HG02884 (cell line): ENCODE measurements at regions not wholly inside any gene's neighbourhood (a gene's known extent, or its start where the extent isn't known, plus 50 kb on each side); places are given as distances from the start of the nearest gene placed in this dataset.
"Not testable (repeated sequence)": the region's sequence is repeated elsewhere in the genome, so short reads cannot be mapped to it uniquely, and the experiment has no call there.

Experiments used
- ATAC-seq: cut with Tn5 transposase; IDR thresholded peaks from one replicate; pipeline ENCODE4 v1.9.1; 2021; ENCODE audit warnings: mild to moderate bottlenecking, moderate library complexity; ENCODE audit not compliant: unreplicated experiment

DNA sequence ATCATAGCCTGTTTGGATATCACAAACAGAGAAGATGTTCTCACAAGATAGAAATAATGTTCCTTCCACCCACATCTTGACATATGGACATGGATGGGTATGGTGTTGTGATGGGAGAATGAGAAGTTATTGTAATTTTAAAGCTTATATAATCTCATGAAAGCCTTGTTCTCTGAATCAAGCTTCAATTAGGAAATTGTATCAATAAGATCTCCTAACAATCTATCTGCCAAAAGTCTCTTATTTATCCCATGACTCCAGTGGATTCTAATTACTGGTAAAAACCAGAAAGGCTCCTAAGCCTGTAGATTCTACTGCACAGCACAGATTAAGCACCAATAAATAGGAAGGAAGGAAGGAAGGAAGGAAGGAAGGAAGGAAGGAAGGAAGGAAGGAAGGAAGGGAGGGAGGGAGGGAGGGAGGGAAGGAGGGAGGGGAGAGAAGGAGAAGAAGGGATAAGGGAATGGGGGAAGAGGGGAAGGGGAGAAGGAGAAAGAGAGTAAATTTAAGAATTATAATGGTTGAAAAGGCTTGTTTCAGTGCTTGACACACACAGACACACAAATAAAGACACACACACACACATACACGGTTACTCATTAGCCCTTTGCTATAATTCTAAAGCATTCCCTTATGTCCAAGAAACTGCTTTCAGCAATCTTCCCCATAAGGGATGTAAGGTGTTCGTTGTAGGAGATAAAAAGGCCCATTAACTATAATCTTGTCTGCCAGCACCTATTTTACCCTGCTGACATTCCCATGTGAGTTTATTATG is 258.0 kb upstream of the API5 start:
- no peak for ATAC-seq

DNA sequence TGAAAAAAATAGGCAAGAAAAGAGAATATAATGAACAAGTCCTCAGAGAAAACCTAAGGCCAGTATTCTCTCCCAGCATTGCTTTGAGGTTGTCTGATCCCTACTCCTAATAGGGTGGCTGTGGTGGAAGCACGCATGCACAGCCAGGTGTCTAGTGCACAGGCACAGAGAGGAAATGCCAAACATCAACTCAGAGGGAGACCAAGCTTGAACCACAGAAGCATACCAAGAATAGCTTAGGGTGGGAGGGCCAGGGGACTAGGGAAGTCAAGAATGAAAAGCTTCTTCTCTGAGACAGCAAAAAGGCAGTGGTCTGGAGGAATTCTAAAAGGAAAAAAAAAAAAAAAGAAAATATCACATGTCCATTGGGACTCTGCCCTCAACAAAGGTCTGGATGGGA is 244.1 kb upstream of the API5 start:
- ATAC-seq = no peak

DNA sequence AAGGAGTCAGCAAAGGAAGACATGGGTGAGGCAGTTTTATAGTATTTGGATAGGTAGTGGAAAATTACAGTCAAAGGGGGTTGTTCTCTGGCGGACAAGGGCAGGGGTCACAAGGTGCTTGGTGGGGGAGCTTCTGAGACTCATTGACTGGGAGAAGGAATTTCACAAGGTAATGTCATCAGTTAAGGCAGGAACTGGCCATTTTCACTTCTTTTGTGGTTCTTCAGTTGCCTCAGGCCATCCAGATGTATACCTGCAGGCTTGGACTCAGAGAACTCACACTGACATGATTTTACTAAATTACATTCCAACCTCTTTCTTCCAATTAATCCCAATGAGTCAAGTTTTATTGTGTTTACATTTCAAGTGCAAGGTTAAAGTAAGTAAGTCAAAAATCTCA is 240.5 kb upstream of the API5 start:
- no peak for ATAC-seq

DNA sequence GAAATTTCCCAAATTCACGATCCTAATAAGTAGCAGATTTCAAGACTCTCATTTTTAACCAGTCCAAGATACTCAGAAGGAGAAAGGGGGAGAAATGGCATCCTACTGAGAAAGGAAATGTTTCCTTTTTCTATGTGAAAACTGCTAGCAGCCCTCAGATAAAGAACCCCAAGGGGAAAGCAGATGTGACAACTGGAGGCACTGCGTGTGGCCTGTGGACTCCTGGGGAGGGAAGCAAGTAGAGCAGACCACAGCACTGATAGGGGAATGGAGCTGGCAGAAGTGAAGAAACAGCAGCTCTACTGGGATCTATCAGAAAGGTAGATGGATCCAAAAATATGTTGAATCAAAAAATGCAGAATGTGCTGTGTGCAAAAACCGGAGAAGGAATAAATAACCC is 239.7 kb upstream of the API5 start:
- ATAC-seq = no peak

DNA sequence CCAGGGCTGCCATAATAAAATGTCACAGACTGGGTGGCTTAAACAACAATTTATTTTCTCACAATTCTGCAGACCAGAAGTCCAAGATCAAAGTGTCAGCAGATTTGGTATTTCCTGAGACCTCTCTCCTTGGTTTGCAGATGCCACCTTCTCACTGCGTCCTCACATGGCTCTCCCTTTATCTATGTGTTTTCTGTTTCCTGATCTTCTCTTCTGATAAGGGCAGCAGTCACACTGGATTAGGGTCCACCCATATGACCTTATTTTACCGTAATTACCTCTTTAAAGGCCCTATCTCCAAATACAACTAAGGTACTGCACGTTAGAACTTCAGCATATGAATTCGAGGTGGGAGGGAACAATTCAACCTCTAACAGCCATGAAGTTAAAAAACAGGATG is 238.9 kb upstream of the API5 start:
- no peak for ATAC-seq

DNA sequence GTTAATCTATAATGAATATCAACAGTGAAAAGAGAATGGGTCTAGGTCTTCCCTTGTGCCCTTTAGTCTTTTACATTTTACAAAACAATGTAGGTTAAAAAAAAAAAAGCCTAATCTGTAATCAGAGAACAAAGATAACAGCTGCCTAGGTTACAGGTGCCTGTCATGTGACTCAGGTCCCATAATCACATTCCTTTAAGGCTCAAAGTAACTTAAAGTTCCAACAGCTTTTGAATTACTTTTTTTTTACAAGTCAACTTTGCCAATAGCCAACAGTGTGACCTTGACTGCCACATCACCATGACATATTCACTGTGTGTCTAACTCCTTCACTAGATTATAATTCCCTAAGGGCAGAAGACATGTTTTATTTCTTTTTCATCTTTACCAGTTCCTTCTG is 237.0 kb upstream of the API5 start:
- no peak for ATAC-seq

DNA sequence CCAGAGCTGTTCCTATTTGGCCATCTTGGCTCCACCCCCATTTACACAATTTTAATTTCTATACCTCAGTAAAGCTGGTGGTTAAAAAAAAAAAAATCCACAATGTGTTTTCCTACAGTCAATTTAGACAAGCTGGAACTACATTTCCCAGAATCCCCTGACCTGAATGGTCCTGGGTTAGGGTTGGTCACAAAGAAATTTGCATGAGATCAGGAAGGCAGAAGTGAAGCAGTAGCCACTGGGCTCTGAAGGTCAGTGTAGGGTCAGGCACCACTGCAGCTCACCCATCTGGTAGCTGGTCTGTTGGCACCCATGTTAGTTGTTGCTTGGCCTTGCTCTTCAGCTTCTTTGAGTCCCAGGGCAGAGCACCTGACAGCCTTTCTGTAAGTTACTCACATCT is 210.7 kb upstream of the API5 start:
- ATAC-seq = no peak

DNA sequence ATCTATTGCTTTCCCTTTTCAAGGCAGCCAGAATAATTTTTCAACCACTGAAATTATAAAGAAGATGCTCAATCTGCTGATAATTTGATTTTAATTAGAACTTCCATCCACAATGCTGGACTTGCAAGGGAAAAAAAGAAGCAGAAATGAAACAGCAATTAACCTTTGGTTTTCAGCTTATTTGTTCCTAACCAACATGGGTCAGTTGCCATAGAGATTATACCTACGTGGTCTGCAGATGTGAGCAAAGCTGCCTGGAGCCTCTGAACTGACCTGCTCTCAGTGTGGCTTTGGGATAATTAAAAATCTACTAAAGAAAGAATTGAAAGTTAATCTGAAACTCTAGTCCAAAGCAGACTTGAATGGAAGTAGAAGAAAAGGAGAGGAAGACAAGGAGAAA is 195.7 kb upstream of the API5 start:
- no peak for ATAC-seq

DNA sequence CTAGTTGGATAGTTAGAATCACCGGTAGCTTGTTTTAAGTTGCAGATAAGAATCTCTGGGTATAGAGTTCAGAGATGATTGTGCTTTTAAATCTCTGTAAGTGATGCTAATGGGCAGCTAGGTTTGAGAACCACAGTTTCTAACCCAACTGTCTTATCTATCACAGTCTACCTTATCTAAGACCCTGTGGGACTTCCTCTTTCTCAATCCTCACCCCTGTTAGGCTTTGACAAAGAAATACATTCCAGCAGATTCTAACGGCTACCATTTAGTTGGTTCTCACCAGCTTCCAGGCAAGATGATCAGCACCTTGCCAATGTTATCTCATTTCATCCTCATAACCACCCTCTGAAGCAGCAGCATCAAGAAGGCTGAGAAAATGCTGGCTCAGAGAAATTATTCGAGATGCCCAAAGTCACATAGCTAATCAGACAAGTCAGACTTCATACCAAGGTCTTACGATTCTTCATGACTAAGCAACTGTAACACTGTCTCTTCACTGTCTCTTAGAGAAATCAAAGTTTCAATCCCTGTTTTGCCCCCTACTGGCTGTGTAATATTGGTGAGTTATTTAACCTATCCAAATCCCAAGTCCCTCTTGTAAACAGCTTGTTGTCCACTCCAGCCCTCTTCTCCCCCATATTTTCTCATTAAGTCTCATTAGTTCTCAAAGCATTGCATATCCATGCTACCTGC is 192.4 kb upstream of the API5 start:
- ATAC-seq = no peak

DNA sequence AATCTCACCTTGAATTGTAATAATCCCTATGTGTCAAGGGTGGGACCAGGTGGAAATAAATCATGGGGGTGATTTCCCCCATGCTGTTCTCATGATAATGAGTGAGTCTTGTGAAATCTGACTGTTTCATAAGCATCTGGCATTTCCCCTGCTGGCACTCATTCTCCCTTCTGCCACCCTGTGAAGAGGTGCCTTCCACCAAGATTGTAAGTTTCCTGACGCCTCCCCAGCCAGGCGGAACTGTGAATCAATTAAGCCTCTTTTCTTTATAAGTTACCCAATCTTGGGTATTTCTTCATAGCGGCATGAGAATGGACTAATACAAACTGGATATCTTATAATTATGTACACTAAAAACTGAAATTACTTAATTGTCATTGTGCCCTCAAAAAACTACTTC is 189.2 kb upstream of the API5 start:
- ATAC-seq = no peak

DNA sequence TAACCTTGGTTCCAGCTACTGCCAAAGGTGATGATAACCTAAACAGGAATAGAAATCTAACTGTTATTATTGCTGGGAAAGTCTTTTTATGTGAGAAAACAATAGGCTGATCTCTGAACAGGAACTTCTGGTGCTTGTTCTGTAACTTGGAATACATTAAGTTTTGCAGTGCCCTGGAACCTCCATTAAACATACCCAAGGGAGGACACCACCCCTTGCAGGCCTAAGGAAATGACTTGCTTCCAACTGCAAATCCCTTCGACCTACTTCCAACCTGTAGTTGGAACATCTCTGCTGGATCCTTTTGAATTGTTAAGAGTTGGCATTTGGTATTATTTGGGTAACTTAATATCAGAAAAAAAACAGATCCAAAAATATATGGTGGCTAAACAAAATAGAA is 188.4 kb upstream of the API5 start:
- no peak for ATAC-seq

DNA sequence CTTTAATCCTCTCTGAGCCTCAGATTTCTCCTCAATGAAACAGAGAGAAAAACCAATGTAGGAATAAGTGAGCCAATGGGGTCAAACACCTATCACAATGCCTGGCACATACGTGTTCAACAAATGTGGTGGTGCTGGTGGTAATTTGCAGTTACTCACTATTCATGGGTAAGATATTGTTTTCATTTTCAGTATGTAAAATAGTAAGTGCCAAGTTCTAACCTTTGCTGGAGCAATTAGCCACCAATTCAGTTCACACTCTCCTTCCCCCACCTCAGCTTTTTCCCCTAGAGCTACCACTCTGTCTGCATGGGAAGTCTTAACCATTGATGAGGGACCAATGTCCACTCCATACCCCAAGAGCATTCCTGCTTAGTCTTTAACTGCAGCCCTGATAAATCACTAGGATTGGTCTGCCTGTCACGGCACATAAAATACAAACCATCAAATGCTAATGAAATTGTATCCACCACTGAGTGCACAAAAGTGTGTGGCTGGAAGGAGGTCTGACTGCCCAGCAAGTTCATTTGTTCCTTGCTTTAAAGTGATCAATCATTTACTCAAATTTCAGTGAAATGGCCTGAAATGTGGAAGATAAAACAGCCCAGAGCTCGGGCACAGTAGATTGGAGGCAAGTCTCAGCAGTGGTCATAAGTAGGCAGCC is 187.4 kb upstream of the API5 start:
- no peak for ATAC-seq

DNA sequence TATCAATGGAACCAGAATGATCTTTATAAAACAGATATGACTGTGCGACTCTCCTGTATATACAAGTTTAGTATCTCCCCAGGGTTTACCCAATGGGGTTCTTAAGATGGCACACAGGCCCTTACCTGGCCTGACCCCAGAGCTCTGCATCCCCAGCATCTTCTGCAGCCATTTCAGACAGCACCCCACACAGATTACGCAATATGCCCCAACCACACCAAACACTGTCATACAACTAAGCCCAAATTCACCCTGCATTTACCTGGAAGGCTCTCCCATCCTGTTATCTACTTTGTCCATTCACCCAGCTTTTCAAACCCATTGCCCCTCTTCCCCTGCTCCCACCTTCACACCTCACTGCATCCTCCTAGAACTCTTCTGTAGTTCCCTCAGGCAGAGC is 182.5 kb upstream of the API5 start:
- no peak for ATAC-seq

DNA sequence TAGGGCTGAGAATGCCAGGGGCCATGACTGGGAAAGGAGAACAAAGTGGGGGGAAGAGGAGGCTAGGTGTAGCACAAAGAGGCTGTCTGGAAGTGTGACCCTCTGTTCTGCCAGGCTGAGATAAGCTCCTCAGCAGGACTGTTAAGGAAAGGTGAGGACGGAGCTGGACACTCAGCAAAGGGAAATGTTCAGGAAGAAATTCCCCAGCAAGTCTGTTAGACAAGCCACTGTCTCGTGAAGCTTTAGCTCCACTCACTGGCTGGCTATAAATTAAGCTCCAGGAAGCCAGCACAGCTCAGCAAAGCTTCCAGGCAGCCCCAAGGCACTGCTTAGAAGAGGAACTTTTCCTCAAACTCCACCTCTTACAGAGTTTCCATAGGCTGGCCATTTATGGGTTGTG is 181.2 kb upstream of the API5 start:
- no peak for ATAC-seq

DNA sequence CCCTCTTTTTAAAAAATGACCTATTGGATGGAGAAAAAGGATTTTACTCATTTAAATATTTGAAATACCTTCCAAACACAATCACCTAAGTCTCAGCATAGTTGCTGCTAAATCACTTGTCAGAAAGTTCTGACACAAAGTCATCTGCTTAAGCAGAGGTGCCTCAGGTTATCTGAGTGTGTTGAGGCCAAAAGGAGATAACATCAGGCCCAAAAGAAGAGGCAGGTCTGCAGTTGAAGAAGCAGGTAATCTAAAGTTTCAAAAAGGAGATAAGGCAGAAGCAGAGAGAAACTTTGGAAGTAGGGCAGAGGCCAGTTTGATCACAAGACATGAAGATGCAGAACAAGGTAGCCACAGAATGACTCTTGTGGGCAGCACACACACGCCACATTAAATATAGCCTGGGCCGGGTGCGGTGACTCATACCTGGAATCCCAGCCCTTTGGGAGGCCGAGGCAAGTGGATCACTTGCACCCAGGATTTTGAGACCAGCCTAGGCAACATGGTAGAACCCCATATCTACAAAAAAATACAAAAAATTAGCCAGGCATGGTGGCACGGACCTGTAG is 175.7 kb upstream of the API5 start:
- no peak for ATAC-seq

DNA sequence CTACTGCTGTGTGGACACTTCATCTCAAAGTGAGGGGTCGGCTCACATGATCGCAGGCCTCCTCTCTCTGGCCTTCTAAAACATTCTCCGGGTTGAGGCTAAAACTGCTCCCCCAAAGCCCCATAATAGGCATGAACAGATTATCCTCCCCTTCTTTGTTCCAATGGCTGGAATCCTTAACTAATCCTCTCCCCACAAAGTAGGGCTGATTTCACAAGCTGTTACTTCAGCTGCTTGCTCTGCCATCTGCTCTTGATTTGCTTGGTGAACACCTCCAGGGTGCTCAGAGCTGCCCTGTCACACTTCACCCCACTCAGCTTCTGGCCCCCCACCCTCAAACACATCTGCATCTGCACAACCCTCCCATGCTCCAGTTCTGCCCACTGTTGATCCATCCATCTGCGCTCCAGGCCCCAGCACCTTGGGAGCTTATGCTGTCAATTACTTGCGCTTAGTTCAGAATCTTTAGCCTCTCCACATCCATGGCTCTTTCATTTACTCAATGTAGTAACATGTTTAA is 173.1 kb upstream of the API5 start:
- no peak for ATAC-seq

DNA sequence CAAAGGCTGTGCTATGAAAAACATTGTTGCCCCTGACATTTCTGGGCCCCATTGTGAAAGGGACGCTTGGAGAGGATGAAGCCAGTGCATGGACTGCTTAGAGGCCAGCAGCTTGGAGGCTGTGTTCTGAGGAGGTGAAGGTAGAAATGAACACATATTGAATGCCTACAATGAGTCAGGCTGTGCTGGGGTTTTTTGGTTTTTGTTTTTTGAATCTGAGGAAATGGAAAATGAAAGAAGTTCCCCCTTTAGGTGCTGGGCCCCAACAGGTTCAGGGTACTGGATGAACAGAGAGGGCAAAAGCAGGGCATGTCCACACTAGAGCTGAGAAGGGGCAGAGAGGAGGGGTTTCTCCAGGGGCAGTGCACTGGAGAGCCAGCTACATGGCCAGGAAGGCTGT is 166.1 kb upstream of the API5 start:
- ATAC-seq = peak; percentile 75

DNA sequence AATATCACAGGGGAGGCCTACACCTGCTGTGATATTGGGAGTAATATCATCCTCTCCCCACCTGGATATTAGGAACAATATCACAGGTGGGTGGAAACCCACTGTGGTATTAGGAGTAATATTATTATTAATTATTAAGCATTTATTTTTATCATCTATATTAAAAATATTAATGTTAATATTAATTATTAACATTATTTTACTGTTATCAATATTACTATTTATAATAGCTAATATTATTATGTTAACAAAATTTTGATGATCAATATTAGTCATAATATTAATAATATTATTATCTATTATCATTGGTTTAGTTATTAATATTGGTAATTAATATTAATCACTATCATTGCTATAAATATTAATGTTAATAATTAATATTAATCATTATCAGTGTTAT is 161.1 kb upstream of the API5 start:
- ATAC-seq = no peak

DNA sequence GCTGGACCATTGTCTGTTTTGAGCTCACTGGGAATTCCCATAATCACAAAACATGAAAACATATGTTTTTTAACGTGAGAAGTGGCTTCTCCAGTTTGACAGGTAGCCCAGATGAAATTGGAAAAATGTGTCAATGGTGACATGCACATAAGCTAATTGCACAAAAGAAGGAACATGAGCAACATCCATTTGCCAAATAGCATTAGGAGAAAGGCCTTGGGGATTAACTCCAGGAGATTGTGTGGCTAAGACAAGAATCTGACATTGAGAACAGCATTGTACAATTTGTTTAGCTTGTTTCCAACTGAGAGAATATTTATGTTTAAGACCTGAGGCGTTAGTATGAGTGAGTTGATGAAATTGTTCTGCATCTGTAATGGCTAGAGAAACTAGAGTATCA is 147.0 kb upstream of the API5 start:
- ATAC-seq = no peak

DNA sequence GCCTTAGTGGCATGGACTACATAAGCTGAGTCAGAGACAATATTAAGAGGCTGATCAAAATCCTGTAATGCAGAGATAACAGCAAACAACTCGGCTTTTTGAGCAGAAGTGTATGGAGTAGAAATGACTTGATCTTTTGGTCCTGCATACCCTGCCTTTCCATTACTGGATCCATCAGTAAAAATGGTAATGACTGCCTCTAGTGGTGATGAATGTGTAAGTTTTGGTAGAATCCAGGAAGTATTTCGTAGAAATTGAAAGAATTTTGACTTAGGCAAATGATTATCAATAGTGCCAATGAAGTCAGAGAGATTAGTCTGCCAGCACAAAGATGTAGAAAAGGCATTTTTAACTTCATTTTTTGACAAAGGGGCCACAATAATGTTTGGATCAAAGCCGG is 146.4 kb upstream of the API5 start:
- ATAC-seq = not testable (repeated sequence)

DNA sequence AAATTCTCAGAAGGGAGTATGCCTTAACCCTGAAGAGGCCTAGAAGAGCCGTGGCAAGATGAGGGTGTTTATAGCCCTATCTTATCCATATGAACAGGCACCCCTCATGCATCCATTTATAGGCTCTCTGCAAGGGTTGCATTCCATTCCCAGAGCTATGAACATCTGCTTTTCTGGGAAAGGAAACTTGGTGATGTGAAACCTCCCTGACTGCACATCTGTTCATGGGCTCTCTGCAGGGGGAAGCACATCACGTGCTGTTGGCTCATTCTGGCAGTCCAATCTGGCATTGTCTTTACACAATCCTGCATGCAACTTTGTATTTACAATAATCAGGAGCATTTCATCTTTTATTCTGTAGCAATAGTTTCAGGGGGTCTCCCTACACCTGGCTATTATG is 143.6 kb upstream of the API5 start:
- not testable (repeated sequence) for ATAC-seq

DNA sequence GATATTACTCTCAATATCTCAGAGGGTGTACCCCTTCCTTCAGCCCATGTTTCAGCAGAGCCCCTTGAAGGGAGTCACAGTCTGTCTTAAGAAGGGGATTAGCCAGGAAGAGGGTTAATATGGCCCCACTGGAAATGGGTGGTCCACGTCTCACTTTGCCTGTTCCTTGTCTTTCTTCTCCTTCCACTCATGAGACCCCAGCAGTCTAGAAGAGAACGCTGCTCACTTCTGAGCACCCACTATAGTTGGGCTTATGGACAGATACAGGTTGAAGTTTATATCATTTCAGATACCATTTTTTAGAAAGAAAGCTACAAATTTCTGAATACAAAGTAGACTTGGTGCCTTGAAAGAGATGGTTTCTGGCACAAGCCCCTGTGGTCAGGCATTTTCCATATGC is 139.3 kb upstream of the API5 start:
- ATAC-seq = no peak
